ENCODE measurements at regions not wholly inside any gene's neighbourhood (a gene's known extent, or its start where the extent isn't known, plus 50 kb on each side); places are given as distances from the start of the nearest gene placed in this dataset.

GRCh38 chr9:78865737-78866136 is 568.8 kb downstream of the PSAT1 start:
- no peak overlapping the region for H3K4ac ChIP-seq (replicated peaks; ENCODE audit: insufficient read length, low read depth, low read length)
- no peak overlapping the region for H2BK12ac ChIP-seq (ENCODE audit: low read depth, low read length)
- no peak overlapping the region for H2AK5ac ChIP-seq (ENCODE audit: low read depth, low read length)
- H3K79me1 ChIP-seq (ENCODE audit: low read depth, low read length), result no peaks in the 10 kb centered on the region
- no peaks in the 10 kb centered on the region for H3K23me2 ChIP-seq (ENCODE audit: low read depth, low read length)
- H3K18ac ChIP-seq (ENCODE audit: extremely low read depth, low read length), result no peak overlapping the region
- ChIA-PET CTCF (ENCODE audit: partially characterized antibody) (interaction anchor here (2.0 kb wide), 1 partner anchor 11 kb away, joined by 7 read pairs; no protein-coding TSS in a partner anchor), POLR2A (ENCODE audit: partially characterized antibody) (no interaction called here)
- no peaks in the 10 kb centered on the region for H3K79me2 ChIP-seq (ENCODE audit: control insufficient read depth in 1 of 2, insufficient read depth in 2 of 2, low read length in 2 of 2)
- DNase-seq (ENCODE audit: low read depth in 1 of 2, low spot score in 2 of 2) (no peak), FAIRE-seq (no peak)
- H3K27me3 ChIP-seq (replicated peaks in 1 of 4; ENCODE audit: control insufficient read depth in 3 of 4, extremely low read depth in 1 of 4, insufficient read depth in 3 of 4, low read length in 3 of 4), result no peaks in the 10 kb centered on the region
- no peak overlapping the region for H3K27ac ChIP-seq (ENCODE audit: low read depth, low read length)
- TF ChIP-seq RNF2 (IDR thresholded peaks at IDR 0.05; ENCODE audit: borderline replicate concordance, low read depth, low read length, missing control alignments, poor library complexity, severe bottlenecking) (no peak), FOSL1 (IDR thresholded peaks at IDR 0.05; ENCODE audit: insufficient read depth, low read depth, low read length) (no peak), SP2 (IDR thresholded peaks at IDR 0.05; ENCODE audit: low read length) (no peak), JUND (IDR thresholded peaks at IDR 0.05; ENCODE audit: low read length) (no peak), TBP (IDR thresholded peaks at IDR 0.05; ENCODE audit: low read depth, low read length) (no peak), TEAD4 (IDR thresholded peaks at IDR 0.05; ENCODE audit: low read depth, low read length) (no peak), CBX8 (IDR thresholded peaks at IDR 0.05; ENCODE audit: borderline replicate concordance, low read depth, low read length) (no peak)
- H3K4me2 ChIP-seq (ENCODE audit: insufficient read depth in 1 of 2, low read depth in 2 of 2, low read length in 2 of 2), result no peak overlapping the region
- H3K56ac ChIP-seq (replicated peaks; ENCODE audit: insufficient read length, low read depth, low read length), result no peak overlapping the region
- no peak overlapping the region for H4K91ac ChIP-seq (replicated peaks; ENCODE audit: insufficient read length, low read length)
- no peaks in the 10 kb centered on the region for H4K20me1 ChIP-seq (replicated peaks in 1 of 2; ENCODE audit: control insufficient read depth in 1 of 2, insufficient read depth in 2 of 2, low read length in 2 of 2)
- no peak overlapping the region for H3K14ac ChIP-seq (ENCODE audit: insufficient read length)
- no peak overlapping the region for H2BK120ac ChIP-seq (replicated peaks; ENCODE audit: low read depth, low read length)
- no peak overlapping the region for H3K4me3 ChIP-seq (ENCODE audit: extremely low read depth in 1 of 4, insufficient read depth in 2 of 4, low read depth in 3 of 4, low read length in 4 of 4)
- no peak overlapping the region for H2BK15ac ChIP-seq (ENCODE audit: low read length)
- no peak overlapping the region for H2BK5ac ChIP-seq (ENCODE audit: low read depth, low read length)
- no peak overlapping the region for H2BK20ac ChIP-seq (ENCODE audit: low read length)
- no peaks in the 10 kb centered on the region for H3K36me3 ChIP-seq (ENCODE audit: control insufficient read depth in 2 of 4, insufficient read depth in 4 of 4, low read length in 3 of 4)
- no peaks in the 10 kb centered on the region for H3K9me3 ChIP-seq (ENCODE audit: insufficient read depth in 2 of 2, low read depth in 1 of 2, low read length in 1 of 2)
- 85% methylated on average over 2 of the region's 2 CpGs; no CpG with 5 or more reads in 1 of the 2 experiments for WGBS, 2 experiments (ENCODE audit: extremely low coverage in 1 of 2, insufficient coverage in 1 of 2, insufficient read length in 1 of 2, insufficient replicate concordance in 2 of 2, low coverage in 1 of 2, low lambda C conversion rate in 2 of 2, missing lambda C conversion rate in 1 of 2)
- no peak overlapping the region for H3K23ac ChIP-seq (ENCODE audit: insufficient read length)
- H3K4me1 ChIP-seq (replicated peaks in 1 of 4; ENCODE audit: control insufficient read depth in 3 of 4, insufficient read depth in 4 of 4, low read length in 3 of 4), result no peaks in the 10 kb centered on the region
- H4K8ac ChIP-seq (ENCODE audit: extremely low read depth, insufficient read depth, low read length), result no peak overlapping the region
- no peak overlapping the region for H2AFZ ChIP-seq (ENCODE audit: low read length)
- no peak overlapping the region for H3K9ac ChIP-seq (replicated peaks in 1 of 4; ENCODE audit: extremely low read depth in 1 of 4, low read depth in 3 of 4, low read length in 3 of 4)
- no peak overlapping the region for H4K5ac ChIP-seq (ENCODE audit: insufficient read length, low read depth, low read length)
